SK-N-SH (cell line): ENCODE measurements at regions not wholly inside any gene's neighbourhood (a gene's known extent, or its start where the extent isn't known, plus 50 kb on each side); places are given as distances from the start of the nearest gene placed in this dataset.

Experiments
- CTCF ChIA-PET: fragments of 300-600, 350-600 bp; formaldehyde crosslinking; extraction: SDS; loops from one replicate; lab custom pipeline; 2021; lab: Yijun Ruan, JAX
- POLR2A ChIA-PET: fragments of 350-600 bp; sonication (Branson Sonifier 250); formaldehyde crosslinking; extraction: SDS; loops from one replicate; lab custom pipeline; 2020; ENCODE audit warnings: antibody characterized with exemption, inconsistent platforms; lab: Yijun Ruan, JAX
- DNase-seq: peaks from one replicate; pipeline ENCODE4 v3.0.0; 2012
- H2AFZ ChIP-seq: fragments of 200-600 bp; sonication (generic); 2 replicates; pipeline ENCODE4 v1.8.1; 2016; ENCODE audit warnings: antibody characterized with exemption, mild to moderate bottlenecking, low read depth
- H3F3A ChIP-seq: fragments of 200-600 bp; sonication (generic); replicated peaks from 2 replicates; pipeline ENCODE3; 2016; ENCODE audit warnings: antibody characterized with exemption, mild to moderate bottlenecking; ENCODE audit not compliant: insufficient read depth
- H3K27ac ChIP-seq, 2 experiments: fragments of 200-500 bp in 1 of 2; fragments of 200-600 bp in 1 of 2; sonication (Bioruptor generic) in 1 of 2; sonication (generic), shearing (Covaris generic) in 1 of 2; 2 replicates each; pipeline versions ENCODE4 v1.5.1 to v1.6.1; 2014 to 2016; ENCODE audit warnings: low read depth in 2 of 2, inconsistent platforms in 1 of 2, low read length in 1 of 2, mild to moderate bottlenecking in 1 of 2, mixed read lengths in 1 of 2
- H3K27me3 ChIP-seq: fragments of 200-600 bp; sonication (generic), shearing (Covaris generic); 2 replicates; pipeline ENCODE4 v1.6.1; 2016; ENCODE audit warnings: mixed run types; ENCODE audit not compliant: insufficient read depth
- H3K36me3 ChIP-seq, 2 experiments: fragments of 200-500 bp in 1 of 2; fragments of 200-600 bp in 1 of 2; sonication (Bioruptor generic) in 1 of 2; sonication (generic) in 1 of 2; replicated peaks in 1 of 2; 2 replicates each; pipeline versions ENCODE3 to v1.5.1; 2014 to 2016; ENCODE audit warnings: low read length in 1 of 2, mild to moderate bottlenecking in 1 of 2; ENCODE audit not compliant: insufficient read depth in 2 of 2, control insufficient read depth in 1 of 2
- H3K4me1 ChIP-seq, 2 experiments: fragments of 200-500 bp in 1 of 2; fragments of 200-600 bp in 1 of 2; sonication (Bioruptor generic) in 1 of 2; sonication (generic), shearing (Covaris generic) in 1 of 2; 2 replicates each; pipeline versions ENCODE4 v1.5.1 to v1.6.1; 2014 to 2016; ENCODE audit warnings: low read depth in 1 of 2, low read length in 1 of 2, mixed run types in 1 of 2; ENCODE audit not compliant: insufficient read depth in 2 of 2, control insufficient read depth in 1 of 2
- H3K4me2 ChIP-seq: fragments of 200-600 bp; sonication (generic), shearing (Covaris generic); 2 replicates; pipeline ENCODE4 v1.6.1; 2017; ENCODE audit warnings: mixed run types
- H3K4me3 ChIP-seq, 2 experiments: fragments of 200-500 bp in 1 of 2; fragments of 200-600 bp in 1 of 2; sonication (Bioruptor generic) in 1 of 2; sonication (generic), shearing (Covaris generic) in 1 of 2; 2 replicates each; pipeline versions ENCODE4 v1.5.1 to v1.8.1; 2014 to 2016; ENCODE audit warnings: low read depth in 2 of 2, inconsistent platforms in 1 of 2, low read length in 1 of 2, mild to moderate bottlenecking in 1 of 2, mixed read lengths in 1 of 2, moderate library complexity in 1 of 2
- H3K79me2 ChIP-seq: fragments of 200-600 bp; sonication (generic); 2 replicates; pipeline ENCODE4 v1.8.1; 2017; ENCODE audit warnings: mild to moderate bottlenecking; ENCODE audit not compliant: insufficient read depth
- H3K9ac ChIP-seq: fragments of 200-600 bp; sonication (generic); 2 replicates; pipeline ENCODE4 v1.6.1; 2017; ENCODE audit warnings: mixed run types
- H3K9me2 ChIP-seq: fragments of 200-600 bp; sonication (generic); 2 replicates; pipeline ENCODE4 v1.6.1; 2017; ENCODE audit warnings: mixed run types
- H3K9me3 ChIP-seq: fragments of 200-600 bp; sonication (generic); 2 replicates; pipeline ENCODE4 v1.6.1; 2017; ENCODE audit warnings: mixed run types, mild to moderate bottlenecking, moderate library complexity
- H4K20me1 ChIP-seq: fragments of 200-600 bp; sonication (generic); 2 replicates; pipeline ENCODE4 v1.6.1; 2017; ENCODE audit warnings: mild to moderate bottlenecking, mixed run types; ENCODE audit not compliant: insufficient read depth
- CHD2 ChIP-seq: fragments of 150-350 bp; IDR thresholded peaks from 2 replicates; pipeline ENCODE4 v1.6.1; 2018; ENCODE audit warnings: low read length; ENCODE audit not compliant: partially characterized antibody
- EP300 ChIP-seq, 2 experiments: IDR thresholded peaks; 2 replicates each; pipeline versions ENCODE4 v1.4.0 to v1.6.1; 2012; ENCODE audit warnings: borderline replicate concordance in 1 of 2, low read depth in 1 of 2, low read length in 1 of 2
- EZH2phosphoT487 ChIP-seq: fragments of 200-600 bp; sonication (generic); IDR thresholded peaks from 2 replicates; pipeline ENCODE4 v1.6.1; 2017; ENCODE audit warnings: low read depth, mixed run types, mild to moderate bottlenecking, antibody characterized with exemption, moderate library complexity, borderline replicate concordance
- FOSL2 ChIP-seq: IDR thresholded peaks from 2 replicates; pipeline ENCODE4 v1.4.0; 2012; ENCODE audit warnings: low read depth, mild to moderate bottlenecking, moderate library complexity, borderline replicate concordance
- FOXJ3 ChIP-seq: sonication (generic); formaldehyde crosslinking; IDR thresholded peaks from 2 replicates; pipeline ENCODE4 v1.5.1; 2020; ENCODE audit warnings: mild to moderate bottlenecking, missing genetic modification reagents
- FOXM1 ChIP-seq: IDR thresholded peaks from 2 replicates; pipeline ENCODE4 v1.4.0; 2012; ENCODE audit warnings: low read depth, mild to moderate bottlenecking
- GABPA ChIP-seq: IDR thresholded peaks from 2 replicates; pipeline ENCODE4 v1.4.0; 2012; ENCODE audit warnings: low read depth, mild to moderate bottlenecking
- GATA2 ChIP-seq: sonication (generic); formaldehyde crosslinking; IDR thresholded peaks from 2 replicates; pipeline ENCODE4 v1.5.0; 2020; ENCODE audit warnings: mild to moderate bottlenecking, missing genetic modification reagents
- IRF3 ChIP-seq: fragments of 150-350 bp; IDR thresholded peaks from 2 replicates; pipeline ENCODE4 v1.6.1; 2016; ENCODE audit warnings: mild to moderate bottlenecking, low read depth, low read length
- MXI1 ChIP-seq: IDR thresholded peaks from 2 replicates; pipeline ENCODE4 v1.6.1; 2012; ENCODE audit warnings: mild to moderate bottlenecking, low read depth, low read length, improper control_type of control experiment
- NFIC ChIP-seq: IDR thresholded peaks from 2 replicates; pipeline ENCODE4 v1.4.0; 2012; ENCODE audit warnings: borderline replicate concordance
- NRF1 ChIP-seq: IDR thresholded peaks from 2 replicates; pipeline ENCODE4 v1.6.1; 2012; ENCODE audit warnings: low read depth, mild to moderate bottlenecking, low read length
- POLR2AphosphoS5 ChIP-seq: IDR thresholded peaks from 2 replicates; pipeline ENCODE4 v1.6.1; 2012; ENCODE audit warnings: low read depth, low read length
- RAD21 ChIP-seq: IDR thresholded peaks from 2 replicates; pipeline ENCODE4 v1.6.1; 2012; ENCODE audit warnings: mild to moderate bottlenecking, low read length
- REST ChIP-seq: IDR thresholded peaks from 2 replicates; pipeline ENCODE4 v1.6.1; 2012; ENCODE audit warnings: mild to moderate bottlenecking, low read depth, low read length, moderate library complexity
- RXRA ChIP-seq: IDR thresholded peaks from 2 replicates; pipeline ENCODE4 v1.4.0; 2012; ENCODE audit warnings: low read depth, mild to moderate bottlenecking, borderline replicate concordance
- SIN3A ChIP-seq: IDR thresholded peaks from 2 replicates; pipeline ENCODE4 v1.6.1; 2012; ENCODE audit warnings: low read depth, mild to moderate bottlenecking, low read length, moderate library complexity, borderline replicate concordance
- SMC3 ChIP-seq: IDR thresholded peaks from 2 replicates; pipeline ENCODE4 v1.6.1; 2012; ENCODE audit warnings: low read depth, low read length, improper control_type of control experiment
- TAF1 ChIP-seq: IDR thresholded peaks from 2 replicates; pipeline ENCODE4 v1.6.1; 2012; ENCODE audit warnings: low read depth, mild to moderate bottlenecking, low read length, moderate library complexity, borderline replicate concordance
- TEAD4 ChIP-seq: IDR thresholded peaks from 2 replicates; pipeline ENCODE4 v1.4.0; 2012; ENCODE audit warnings: mild to moderate bottlenecking, borderline replicate concordance; ENCODE audit not compliant: insufficient read depth
- USF1 ChIP-seq: IDR thresholded peaks from 2 replicates; pipeline ENCODE4 v1.4.0; 2012; ENCODE audit warnings: low read depth, borderline replicate concordance
- USF2 ChIP-seq: fragments of 150-350 bp; IDR thresholded peaks from 2 replicates; pipeline ENCODE4 v1.6.1; 2017; ENCODE audit warnings: antibody characterized with exemption, low read length, low read depth, borderline replicate concordance
- YY1 ChIP-seq: IDR thresholded peaks from 2 replicates; pipeline ENCODE4 v1.4.0; 2012; ENCODE audit warnings: low read depth, mild to moderate bottlenecking

- TF ChIP-seq USF2 = no peak
- TF ChIP-seq IRF3 = no peak
- no peak for TF ChIP-seq SMC3
- TF ChIP-seq POLR2AphosphoS5 = no peak
- no peak for TF ChIP-seq FOXM1
- TF ChIP-seq GABPA = no peak
These were observed 377.3 kb downstream of the LNPK start (continued) for GRCh38 chr2:175624785-175625184.

- no peak overlapping the region for H3K4me2 ChIP-seq
- TF ChIP-seq TAF1 (no peak), RAD21 (no peak), CHD2 (no peak), USF2 (no peak), USF1 (no peak), NRF1 (no peak), MXI1 (no peak), NFIC (no peak), REST (no peak), RXRA (no peak), YY1 (no peak), FOXM1 (no peak), SIN3A (no peak), EZH2phosphoT487 (no peak), GATA2 (CRISPR knock-in tag) (no peak), FOXJ3 (no peak), FOSL2 (no peak), EP300 (IDR thresholded peaks at IDR 0.05; ENCODE audit: borderline replicate concordance in 1 of 2, low read depth in 1 of 2, low read length in 1 of 2) (no peak), TEAD4 (no peak)
- TF ChIP-seq, all 33 proteins: peak for 0
- Histone ChIP-seq H3K4me1 (no peaks in the 10 kb centered on the region), H3K79me2 (no peaks in the 10 kb centered on the region), H3K27ac (no peak overlapping the region), H2AFZ (no peak overlapping the region), H3K9ac (no peak overlapping the region), H3K9me2 (no peaks in the 10 kb centered on the region), H3K4me3 (no peak overlapping the region), H3F3A (no peaks in the 10 kb centered on the region), H4K20me1 (no peaks in the 10 kb centered on the region), H3K27me3 (no peaks in the 10 kb centered on the region), H3K9me3 (no peaks in the 10 kb centered on the region), H3K36me3 (no peaks in the 10 kb centered on the region)
- no peak for DNase-seq
- POLR2A ChIA-PET = interaction anchor here (0.6 kb wide), 1 partner anchor 248 kb away, joined by 4 read pairs; no protein-coding TSS in a partner anchor
- CTCF ChIA-PET = no interaction called here
These were observed 377.8 kb downstream of the LNPK start for GRCh38 chr2:175624211-175624761.
